ENCODE measurements at regions not wholly inside any gene's neighbourhood (a gene's known extent, or its start where the extent isn't known, plus 50 kb on each side); places are given as distances from the start of the nearest gene placed in this dataset.

DNA sequence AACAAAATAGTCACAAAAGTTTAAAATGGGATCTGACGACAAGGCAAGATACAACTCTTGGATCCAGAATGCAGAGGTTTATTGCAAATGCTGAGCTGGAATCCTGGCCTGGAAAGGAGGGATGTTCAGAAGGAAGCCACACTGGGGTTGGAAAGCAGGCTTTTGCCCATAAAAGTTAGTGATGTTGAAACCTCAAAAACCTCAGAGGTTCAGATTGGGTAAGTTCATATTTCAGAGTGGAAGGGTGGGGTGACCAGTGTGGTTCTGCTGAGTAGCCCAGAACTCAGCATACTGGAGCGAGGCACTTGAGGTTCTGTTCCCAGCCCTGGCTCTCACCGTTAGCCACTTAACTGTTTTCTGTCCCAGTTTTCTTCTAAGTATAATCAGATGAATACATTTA lies 114.0 kb upstream of the OSTN start:
- TF ChIP-seq POLR2A (IDR thresholded peaks at IDR 0.05) = no peak
- TF ChIP-seq, protein P1, sequence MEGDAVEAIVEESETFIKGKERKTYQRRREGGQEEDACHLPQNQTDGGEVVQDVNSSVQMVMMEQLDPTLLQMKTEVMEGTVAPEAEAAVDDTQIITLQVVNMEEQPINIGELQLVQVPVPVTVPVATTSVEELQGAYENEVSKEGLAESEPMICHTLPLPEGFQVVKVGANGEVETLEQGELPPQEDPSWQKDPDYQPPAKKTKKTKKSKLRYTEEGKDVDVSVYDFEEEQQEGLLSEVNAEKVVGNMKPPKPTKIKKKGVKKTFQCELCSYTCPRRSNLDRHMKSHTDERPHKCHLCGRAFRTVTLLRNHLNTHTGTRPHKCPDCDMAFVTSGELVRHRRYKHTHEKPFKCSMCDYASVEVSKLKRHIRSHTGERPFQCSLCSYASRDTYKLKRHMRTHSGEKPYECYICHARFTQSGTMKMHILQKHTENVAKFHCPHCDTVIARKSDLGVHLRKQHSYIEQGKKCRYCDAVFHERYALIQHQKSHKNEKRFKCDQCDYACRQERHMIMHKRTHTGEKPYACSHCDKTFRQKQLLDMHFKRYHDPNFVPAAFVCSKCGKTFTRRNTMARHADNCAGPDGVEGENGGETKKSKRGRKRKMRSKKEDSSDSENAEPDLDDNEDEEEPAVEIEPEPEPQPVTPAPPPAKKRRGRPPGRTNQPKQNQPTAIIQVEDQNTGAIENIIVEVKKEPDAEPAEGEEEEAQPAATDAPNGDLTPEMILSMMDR (IDR thresholded peaks at IDR 0.05) = no peak
